ENCODE measurements at regions not wholly inside any gene's neighbourhood (a gene's known extent, or its start where the extent isn't known, plus 50 kb on each side); places are given as distances from the start of the nearest gene placed in this dataset.

GRCh38 chr5:163789870-163790269 lies 284.5 kb downstream of the MAT2B start:
- TF ChIP-seq CTCF (IDR thresholded peaks at IDR 0.05 in 8 of 11, conservative IDR thresholded peaks at IDR 0.05 in 3 of 11) (no peak), POLR2AphosphoS5 (IDR thresholded peaks at IDR 0.05) (no peak), POLR2A (IDR thresholded peaks at IDR 0.05) (no peak)
